ENCODE measurements at regions not wholly inside any gene's neighbourhood (a gene's known extent, or its start where the extent isn't known, plus 50 kb on each side); places are given as distances from the start of the nearest gene placed in this dataset.

DNA sequence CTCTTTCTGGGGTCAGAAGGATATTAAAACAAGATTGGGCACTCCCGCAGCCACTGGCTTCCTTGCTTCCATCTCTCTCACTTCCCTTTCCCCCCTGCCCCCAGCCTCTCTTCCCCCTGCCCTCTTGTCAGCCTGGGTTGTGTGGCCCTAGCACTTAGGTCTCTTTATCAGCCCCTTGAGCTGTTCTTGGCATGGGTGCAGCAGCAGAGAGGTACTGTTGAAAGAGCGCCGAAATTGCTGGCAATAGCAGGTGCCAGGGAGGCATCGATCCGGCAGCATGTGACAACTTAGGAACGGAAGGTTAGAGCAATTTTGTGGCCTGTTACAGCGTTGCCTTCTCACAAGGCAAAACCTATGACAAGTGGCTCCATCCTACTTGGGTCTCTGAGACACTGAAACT, 333.1 kb upstream of the IGFBP7 start:
- WGBS, 3 donors, result 68 to 77% (median 76%) methylated on average over 7 of the region's 7 CpGs
- TF ChIP-seq, protein P1, sequence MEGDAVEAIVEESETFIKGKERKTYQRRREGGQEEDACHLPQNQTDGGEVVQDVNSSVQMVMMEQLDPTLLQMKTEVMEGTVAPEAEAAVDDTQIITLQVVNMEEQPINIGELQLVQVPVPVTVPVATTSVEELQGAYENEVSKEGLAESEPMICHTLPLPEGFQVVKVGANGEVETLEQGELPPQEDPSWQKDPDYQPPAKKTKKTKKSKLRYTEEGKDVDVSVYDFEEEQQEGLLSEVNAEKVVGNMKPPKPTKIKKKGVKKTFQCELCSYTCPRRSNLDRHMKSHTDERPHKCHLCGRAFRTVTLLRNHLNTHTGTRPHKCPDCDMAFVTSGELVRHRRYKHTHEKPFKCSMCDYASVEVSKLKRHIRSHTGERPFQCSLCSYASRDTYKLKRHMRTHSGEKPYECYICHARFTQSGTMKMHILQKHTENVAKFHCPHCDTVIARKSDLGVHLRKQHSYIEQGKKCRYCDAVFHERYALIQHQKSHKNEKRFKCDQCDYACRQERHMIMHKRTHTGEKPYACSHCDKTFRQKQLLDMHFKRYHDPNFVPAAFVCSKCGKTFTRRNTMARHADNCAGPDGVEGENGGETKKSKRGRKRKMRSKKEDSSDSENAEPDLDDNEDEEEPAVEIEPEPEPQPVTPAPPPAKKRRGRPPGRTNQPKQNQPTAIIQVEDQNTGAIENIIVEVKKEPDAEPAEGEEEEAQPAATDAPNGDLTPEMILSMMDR (IDR thresholded peaks at IDR 0.05), result no peak
- TF ChIP-seq EP300 (IDR thresholded peaks at IDR 0.05) (no peak), POLR2A (IDR thresholded peaks at IDR 0.05) (no peak)
- Histone ChIP-seq H3K36me3 (no peaks in the 10 kb centered on the region), H3K4me1 (ENCODE audit: insufficient read depth) (no peaks in the 10 kb centered on the region), H3K27me3 (no peaks in the 10 kb centered on the region), H3K9me3 (no peaks in the 10 kb centered on the region), H3K27ac (no peak overlapping the region), H3K4me3 (no peak overlapping the region)
- intact Hi-C loops (cut with DNase I), result no loop called here
- no peak for DNase-seq

DNA sequence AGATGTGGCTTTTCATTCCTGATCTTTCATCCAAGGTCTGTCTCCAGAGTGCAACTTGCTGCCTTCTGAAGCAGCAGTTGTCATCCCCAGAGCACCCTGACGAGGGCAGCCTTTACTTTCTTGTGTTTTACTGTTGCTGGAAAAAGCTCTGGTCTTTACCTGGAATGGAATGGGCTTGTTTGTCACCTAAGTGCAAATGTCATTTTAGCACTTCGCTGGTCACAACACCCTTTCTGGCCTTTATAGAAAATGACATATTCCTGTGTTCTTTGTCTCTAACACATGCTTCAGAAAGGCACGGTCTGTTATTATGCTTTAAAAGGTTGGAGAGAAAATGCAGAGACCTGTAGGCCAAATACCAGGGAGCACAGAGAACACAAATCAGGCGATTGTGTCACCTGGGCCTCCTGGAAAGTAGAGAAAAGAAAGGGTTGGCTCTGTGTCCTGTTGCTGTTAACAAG, 332.7 kb upstream of the IGFBP7 start:
- Histone ChIP-seq H3K4me1 (ENCODE audit: insufficient read depth) (no peaks in the 10 kb centered on the region), H3K4me3 (no peak overlapping the region), H3K27ac (no peak overlapping the region), H3K36me3 (no peaks in the 10 kb centered on the region), H3K9me3 (no peaks in the 10 kb centered on the region), H3K27me3 (no peaks in the 10 kb centered on the region)
- TF ChIP-seq, protein P1 (IDR thresholded peaks at IDR 0.05), result no peak
- TF ChIP-seq POLR2A (IDR thresholded peaks at IDR 0.05) (no peak), EP300 (IDR thresholded peaks at IDR 0.05) (no peak)
- intact Hi-C loops (cut with DNase I), result no loop called here
- WGBS, 3 donors, result 9 to 13% (median 12%) methylated on average over 4 of the region's 4 CpGs
- DNase-seq, result no peak

DNA sequence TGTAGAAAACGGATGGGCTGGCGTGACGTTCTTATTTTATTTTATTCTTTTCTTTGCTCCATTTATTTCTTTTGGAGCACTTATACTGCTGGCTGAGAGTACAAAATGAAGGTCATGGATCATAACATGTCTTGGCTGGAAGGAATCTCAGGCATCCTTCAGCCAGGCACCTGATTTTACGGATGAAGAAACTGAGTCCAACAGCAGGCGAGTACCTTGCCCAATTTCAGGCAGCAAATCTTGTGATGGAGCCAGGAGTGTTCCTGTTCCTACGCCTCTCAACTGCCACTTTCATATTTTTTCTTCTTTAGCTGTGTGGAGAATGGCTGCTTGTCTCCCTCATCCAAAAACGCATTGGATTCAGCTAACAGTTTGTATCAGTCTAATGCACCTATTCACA, 332.1 kb upstream of the IGFBP7 start:
- 20 to 29% (median 24%) methylated on average over 7 of the region's 7 CpGs for WGBS, 3 donors
- Histone ChIP-seq H3K27ac (no peak overlapping the region), H3K36me3 (no peaks in the 10 kb centered on the region), H3K27me3 (no peaks in the 10 kb centered on the region), H3K9me3 (no peaks in the 10 kb centered on the region), H3K4me3 (no peak overlapping the region), H3K4me1 (ENCODE audit: insufficient read depth) (no peaks in the 10 kb centered on the region)
- intact Hi-C loops (cut with DNase I), result no loop called here
- DNase-seq, result no peak
- no peak for TF ChIP-seq POLR2A (IDR thresholded peaks at IDR 0.05)
- TF ChIP-seq EP300 (IDR thresholded peaks at IDR 0.05), result no peak
- TF ChIP-seq, protein P1 (IDR thresholded peaks at IDR 0.05), result no peak

DNA sequence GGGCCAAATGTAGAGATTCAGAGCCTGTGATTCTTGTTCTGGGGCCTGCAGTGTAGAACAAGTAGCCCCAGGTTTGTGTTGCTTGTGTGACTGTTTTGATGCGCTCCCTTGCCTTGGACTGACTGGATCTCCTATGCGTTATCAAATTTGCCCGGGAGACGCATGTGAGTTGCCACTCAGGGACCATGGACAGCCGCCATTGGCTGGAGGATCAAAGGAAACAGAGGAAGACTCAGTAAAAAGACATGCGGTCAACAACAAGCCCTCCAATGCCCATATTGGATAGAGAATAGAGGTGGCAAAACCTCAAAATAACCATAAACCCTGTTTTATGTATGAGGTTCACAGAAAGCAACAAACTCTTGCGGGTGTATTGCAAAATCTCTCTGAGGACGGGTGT, 327.5 kb upstream of the IGFBP7 start:
- Histone ChIP-seq H3K27me3 (no peaks in the 10 kb centered on the region), H3K9me3 (no peaks in the 10 kb centered on the region), H3K36me3 (no peaks in the 10 kb centered on the region), H3K4me1 (ENCODE audit: insufficient read depth) (no peaks in the 10 kb centered on the region), H3K4me3 (no peak overlapping the region), H3K27ac (no peak overlapping the region)
- no peak for DNase-seq
- WGBS, 3 donors, result 61 to 72% (median 71%) methylated on average over 8 of the region's 8 CpGs
- no peak for TF ChIP-seq POLR2A (IDR thresholded peaks at IDR 0.05)
- TF ChIP-seq, protein P1 (IDR thresholded peaks at IDR 0.05), result no peak
- TF ChIP-seq EP300 (IDR thresholded peaks at IDR 0.05), result no peak
- intact Hi-C loops (cut with DNase I), result no loop called here

DNA sequence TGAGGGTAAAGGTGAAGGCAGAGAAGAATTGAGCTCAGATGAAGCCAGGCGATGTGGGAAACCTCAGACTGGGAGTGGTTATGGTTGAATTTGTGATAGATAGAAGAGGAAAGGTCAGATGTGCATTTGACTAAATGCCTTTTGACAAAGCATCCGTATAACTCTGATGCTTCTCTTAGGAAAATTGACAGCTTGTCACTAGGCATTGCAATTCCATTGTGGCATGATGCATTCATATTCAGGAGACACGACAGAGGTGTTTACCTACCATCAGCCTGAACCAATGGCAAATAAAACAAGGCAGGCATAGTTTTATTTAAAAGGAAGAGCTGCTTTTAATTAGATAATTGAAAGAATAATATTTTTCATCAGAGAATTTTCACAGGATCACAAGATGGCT, 325.1 kb upstream of the IGFBP7 start:
- Histone ChIP-seq H3K27me3 (no peaks in the 10 kb centered on the region), H3K4me3 (no peak overlapping the region), H3K9me3 (no peaks in the 10 kb centered on the region), H3K27ac (no peak overlapping the region), H3K36me3 (no peaks in the 10 kb centered on the region), H3K4me1 (ENCODE audit: insufficient read depth) (no peaks in the 10 kb centered on the region)
- TF ChIP-seq, protein P1 (IDR thresholded peaks at IDR 0.05), result no peak
- no peak for TF ChIP-seq EP300 (IDR thresholded peaks at IDR 0.05)
- TF ChIP-seq POLR2A (IDR thresholded peaks at IDR 0.05), result no peak
- no peak for DNase-seq
- WGBS, 3 donors, result 78 to 79% (median 78%) methylated on average over 3 of the region's 3 CpGs
- intact Hi-C loops (cut with DNase I), result no loop called here
